Peyer's patch (tissue), 4 donors: ENCODE measurements at regions not wholly inside any gene's neighbourhood (a gene's known extent, or its start where the extent isn't known, plus 50 kb on each side); places are given as distances from the start of the nearest gene placed in this dataset.

ENCODE experiments used
- DNase-seq, 3 donors: peaks; one replicate each; pipeline ENCODE4 v3.0.0-alpha.2; 2017 to 2019
- H3K27ac ChIP-seq, 4 donors: fragments of 200-600 bp; sonication (generic); one replicate each; pipeline ENCODE4 v1.5.1; 2016 to 2019
- H3K27me3 ChIP-seq, 2 donors: fragments of 200-600 bp; sonication (generic); one replicate each; pipeline ENCODE4 v1.5.1; 2019
- H3K36me3 ChIP-seq, 3 donors: fragments of 200-600 bp; sonication (generic); one replicate each; pipeline ENCODE4 v1.5.1; 2016 to 2019
- H3K4me1 ChIP-seq, 4 donors: fragments of 200-600 bp; sonication (generic); one replicate each; pipeline ENCODE4 v1.5.1; 2016 to 2019
- H3K4me3 ChIP-seq, 4 donors: fragments of 200-600 bp; sonication (generic); 1 replicate in 3 of 4; 2 replicates in 1 of 4; pipeline ENCODE4 v1.5.1; 2016 to 2019; ENCODE audit warnings: mild to moderate bottlenecking in 1 of 4
- H3K9me3 ChIP-seq, 4 donors: fragments of 200-600 bp; sonication (generic); one replicate each; pipeline ENCODE4 v1.5.1; 2016 to 2019; ENCODE audit warnings: mild to moderate bottlenecking in 1 of 4
- CTCF ChIP-seq, 6 experiments: fragments of 450-650 bp in 4 of 6; fragments of 200-600 bp in 2 of 6; sonication (generic) in 1 of 6; IDR thresholded peaks; one replicate each; pipeline ENCODE4 v1.5.1; 2017 to 2019; ENCODE audit warnings: antibody characterized with exemption in 6 of 6, mild to moderate bottlenecking in 3 of 6, moderate library complexity in 1 of 6
- POLR2A ChIP-seq, 2 donors: fragments of 450-650 bp; IDR thresholded peaks; one replicate each; pipeline ENCODE4 v1.5.1; 2017; ENCODE audit warnings: antibody characterized with exemption in 2 of 2, mild to moderate bottlenecking in 2 of 2, moderate library complexity in 2 of 2
- small RNA-seq, 2 donors: library from RNA; depleted of rRNA; stranded (forward); fragments of <200 nt; gene quantifications; one replicate each; pipeline ENCODE3, GENCODE V24; 2016

DNA sequence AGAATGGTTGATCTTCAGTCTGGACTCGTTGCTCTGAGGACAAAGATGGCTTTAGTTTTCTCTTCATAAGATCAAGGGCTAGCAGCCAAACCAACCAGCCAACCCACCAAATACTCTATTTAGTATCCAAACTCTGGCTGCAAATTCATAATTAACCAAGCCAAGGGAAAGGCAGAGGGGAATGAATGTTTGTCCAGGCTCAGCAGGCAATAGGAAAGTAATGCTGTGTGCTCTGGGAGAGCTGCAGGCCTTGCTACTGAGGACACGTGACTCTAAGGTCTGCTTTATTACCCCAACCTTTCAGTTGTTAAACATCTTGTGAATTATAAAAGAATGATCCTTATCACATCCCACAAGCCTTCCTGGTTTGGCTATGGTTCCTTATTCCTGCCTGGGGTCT lies 52.3 kb upstream of the GALNT15 start:
- H3K27ac ChIP-seq, result no peak overlapping the region
- DNase-seq, result no peak
- H3K9me3 ChIP-seq, result no peaks in the 10 kb centered on the region
- no peaks in the 10 kb centered on the region for H3K27me3 ChIP-seq
- H3K4me3 ChIP-seq, result no peak overlapping the region
- H3K4me1 ChIP-seq, result no peaks in the 10 kb centered on the region
- TF ChIP-seq CTCF (IDR thresholded peaks at IDR 0.05) (no peak), POLR2A (IDR thresholded peaks at IDR 0.05) (no peak)
- H3K36me3 ChIP-seq, result no peaks in the 10 kb centered on the region

DNA sequence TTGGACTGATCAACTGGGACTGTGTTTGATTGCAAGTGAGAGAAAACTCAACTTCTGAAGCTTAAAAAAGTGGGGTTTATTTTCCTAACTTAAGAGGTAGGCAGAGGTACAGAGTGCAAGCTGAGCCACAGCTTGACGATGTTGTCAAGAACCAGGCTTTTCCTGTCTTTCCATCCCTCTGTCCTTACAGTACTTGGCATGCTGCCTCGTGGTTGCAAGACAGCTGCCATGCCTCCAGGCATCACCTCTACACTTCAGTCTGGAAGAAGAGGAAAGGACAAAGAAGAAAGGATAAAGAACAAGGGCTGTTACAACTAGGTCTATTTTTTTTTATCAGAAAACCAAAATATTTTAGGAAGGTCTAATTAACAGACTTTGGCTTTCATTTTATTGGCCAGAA lies 51.8 kb upstream of the GALNT15 start:
- TF ChIP-seq POLR2A (IDR thresholded peaks at IDR 0.05), result no peak
- no peaks in the 10 kb centered on the region for H3K4me1 ChIP-seq
- DNase-seq, result no peak
- H3K27ac ChIP-seq, result no peak overlapping the region
- H3K9me3 ChIP-seq, result no peaks in the 10 kb centered on the region
- no peaks in the 10 kb centered on the region for H3K27me3 ChIP-seq
- no peak overlapping the region for H3K4me3 ChIP-seq
- H3K36me3 ChIP-seq, result no peaks in the 10 kb centered on the region

DNA sequence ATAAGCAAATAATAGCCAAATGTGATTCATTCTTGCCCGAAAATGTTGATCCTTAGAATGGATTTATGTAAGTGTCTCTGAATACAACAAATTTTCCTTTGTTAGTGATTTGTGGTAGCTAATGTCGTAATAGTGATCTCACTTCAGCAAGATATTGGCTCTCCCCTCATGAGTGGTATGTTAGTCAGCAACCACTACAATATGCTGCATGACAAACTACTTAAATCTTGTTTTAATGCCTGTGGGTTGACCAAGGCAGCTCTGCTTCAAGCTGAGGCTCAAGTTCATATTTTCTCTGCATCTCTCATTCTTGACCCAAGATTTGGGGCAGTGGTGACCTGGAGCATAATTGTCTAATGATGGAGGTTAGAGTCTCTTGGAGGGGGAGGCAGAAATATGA lies 49.8 kb upstream of the GALNT15 start:
- Histone ChIP-seq H3K4me3 (no peak overlapping the region), H3K9me3 (no peaks in the 10 kb centered on the region), H3K4me1 (no peaks in the 10 kb centered on the region), H3K27ac (no peak overlapping the region), H3K27me3 (no peaks in the 10 kb centered on the region), H3K36me3 (no peaks in the 10 kb centered on the region)
- DNase-seq, result no peak
- TF ChIP-seq CTCF (IDR thresholded peaks at IDR 0.05) (no peak), POLR2A (IDR thresholded peaks at IDR 0.05) (no peak)

Small RNA genes in the stretch of these regions (small RNA-seq; reads per million reads assigned to genes)
- gene MIR563, result 0 reads per million in 2 donors
